Uterus (tissue), 3 donors: ENCODE measurements at regions not wholly inside any gene's neighbourhood (a gene's known extent, or its start where the extent isn't known, plus 50 kb on each side); places are given as distances from the start of the nearest gene placed in this dataset.
"Not testable (repeated sequence)": the region's sequence is repeated elsewhere in the genome, so short reads cannot be mapped to it uniquely, and the experiment has no call there.

Experiments
- DNase-seq, 2 donors: peaks; one replicate each; pipeline ENCODE4 v3.0.0-alpha.2; 2019 to 2020
- H3K27ac ChIP-seq, 2 donors: fragments of 200-600 bp; sonication (generic); 1 replicate in 1 of 2; 2 replicates in 1 of 2; pipeline ENCODE4 v1.5.1; 2016 to 2018
- H3K27me3 ChIP-seq, 2 donors: fragments of 200-600 bp; sonication (generic); one replicate each; pipeline ENCODE4 v1.5.1; 2018 to 2019; ENCODE audit warnings: control low read depth in 1 of 2
- H3K36me3 ChIP-seq, 2 donors: fragments of 200-600 bp; sonication (generic); one replicate each; pipeline ENCODE4 v1.5.1; 2019; ENCODE audit warnings: control low read depth in 1 of 2
- H3K4me1 ChIP-seq, 2 donors: fragments of 200-600 bp; sonication (generic); one replicate each; pipeline ENCODE4 v1.5.1; 2018 to 2019; ENCODE audit warnings: control low read depth in 1 of 2
- H3K4me3 ChIP-seq, 2 donors: fragments of 200-600 bp; sonication (generic); 1 replicate in 1 of 2; 2 replicates in 1 of 2; pipeline ENCODE4 v1.5.1; 2018 to 2019; ENCODE audit warnings: mild to moderate bottlenecking in 1 of 2
- H3K9me3 ChIP-seq, 2 donors: fragments of 200-600 bp; sonication (generic); one replicate each; pipeline ENCODE4 v1.5.1; 2019; ENCODE audit warnings: control low read depth in 1 of 2
- POLR2A ChIP-seq, 2 donors: fragments of 450-650 bp; IDR thresholded peaks; one replicate each; pipeline ENCODE4 v1.6.1; 2016; ENCODE audit warnings: antibody characterized with exemption in 2 of 2, mild to moderate bottlenecking in 1 of 2, moderate library complexity in 1 of 2
- intact Hi-C: fragments of 100-400 bp; cut with DNase I; formaldehyde crosslinking; loops from one replicate; pipeline ENCODE4 v1.15.1; 2023; ENCODE audit warnings: low total_unique reads
- TF ChIP-seq, protein P1 (sequence below), 4 experiments: fragments of 200-600 bp in 2 of 4; fragments of 450-650 bp in 2 of 4; sonication (generic) in 2 of 4; IDR thresholded peaks; one replicate each; pipeline ENCODE4 v1.5.1; 2016 to 2019; ENCODE audit warnings: antibody characterized with exemption in 4 of 4, mild to moderate bottlenecking in 2 of 4, moderate library complexity in 1 of 4
- donor health status: DM: yes; HTN: yes; CAD: no.

DNA sequence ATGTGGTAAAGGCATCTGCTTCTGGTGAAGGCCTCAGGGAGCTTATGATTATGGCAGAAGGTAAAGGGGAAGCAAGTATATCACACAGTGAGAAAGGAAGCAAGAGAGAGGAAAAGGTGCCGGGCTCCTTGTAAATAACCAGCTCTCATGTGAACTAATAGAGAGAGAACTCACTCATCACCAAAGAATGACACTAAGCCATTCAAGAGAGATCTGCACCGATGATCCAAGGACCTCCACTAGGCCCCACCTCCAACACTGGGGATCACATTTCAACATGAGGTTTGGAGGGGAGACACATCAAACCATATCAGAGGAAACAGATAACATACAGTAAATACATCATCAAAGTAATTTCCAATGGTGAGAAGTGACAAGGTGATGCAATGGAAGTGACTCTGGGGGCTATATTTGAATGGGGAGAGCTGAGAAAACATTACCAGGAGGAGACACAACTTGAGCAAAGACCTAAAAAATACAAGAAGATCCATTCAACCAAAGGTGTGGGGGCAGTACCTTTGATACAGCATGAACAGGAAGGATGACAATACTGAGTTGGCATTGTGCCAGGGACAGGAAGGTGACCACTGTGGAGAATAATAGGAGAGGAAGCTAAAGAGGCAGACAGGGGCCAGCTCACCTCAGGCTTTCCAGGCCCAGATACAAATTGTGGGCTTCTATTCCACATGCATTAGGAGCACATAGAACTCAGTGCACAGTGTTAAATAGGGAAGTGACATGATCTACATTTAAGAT, 134.4 kb upstream of the GRIP1 start:
- TF ChIP-seq, protein P1, sequence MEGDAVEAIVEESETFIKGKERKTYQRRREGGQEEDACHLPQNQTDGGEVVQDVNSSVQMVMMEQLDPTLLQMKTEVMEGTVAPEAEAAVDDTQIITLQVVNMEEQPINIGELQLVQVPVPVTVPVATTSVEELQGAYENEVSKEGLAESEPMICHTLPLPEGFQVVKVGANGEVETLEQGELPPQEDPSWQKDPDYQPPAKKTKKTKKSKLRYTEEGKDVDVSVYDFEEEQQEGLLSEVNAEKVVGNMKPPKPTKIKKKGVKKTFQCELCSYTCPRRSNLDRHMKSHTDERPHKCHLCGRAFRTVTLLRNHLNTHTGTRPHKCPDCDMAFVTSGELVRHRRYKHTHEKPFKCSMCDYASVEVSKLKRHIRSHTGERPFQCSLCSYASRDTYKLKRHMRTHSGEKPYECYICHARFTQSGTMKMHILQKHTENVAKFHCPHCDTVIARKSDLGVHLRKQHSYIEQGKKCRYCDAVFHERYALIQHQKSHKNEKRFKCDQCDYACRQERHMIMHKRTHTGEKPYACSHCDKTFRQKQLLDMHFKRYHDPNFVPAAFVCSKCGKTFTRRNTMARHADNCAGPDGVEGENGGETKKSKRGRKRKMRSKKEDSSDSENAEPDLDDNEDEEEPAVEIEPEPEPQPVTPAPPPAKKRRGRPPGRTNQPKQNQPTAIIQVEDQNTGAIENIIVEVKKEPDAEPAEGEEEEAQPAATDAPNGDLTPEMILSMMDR (IDR thresholded peaks at IDR 0.05): no peak
- TF ChIP-seq POLR2A (IDR thresholded peaks at IDR 0.05): no peak
- DNase-seq: no peak
- Histone ChIP-seq H3K4me3 (no peak overlapping the region), H3K36me3 (no peaks in the 10 kb centered on the region), H3K27me3 (no peaks in the 10 kb centered on the region), H3K27ac (no peak overlapping the region), H3K9me3 (no peaks in the 10 kb centered on the region), H3K4me1 (no peaks in the 10 kb centered on the region)
- intact Hi-C loops: no loop called here

DNA sequence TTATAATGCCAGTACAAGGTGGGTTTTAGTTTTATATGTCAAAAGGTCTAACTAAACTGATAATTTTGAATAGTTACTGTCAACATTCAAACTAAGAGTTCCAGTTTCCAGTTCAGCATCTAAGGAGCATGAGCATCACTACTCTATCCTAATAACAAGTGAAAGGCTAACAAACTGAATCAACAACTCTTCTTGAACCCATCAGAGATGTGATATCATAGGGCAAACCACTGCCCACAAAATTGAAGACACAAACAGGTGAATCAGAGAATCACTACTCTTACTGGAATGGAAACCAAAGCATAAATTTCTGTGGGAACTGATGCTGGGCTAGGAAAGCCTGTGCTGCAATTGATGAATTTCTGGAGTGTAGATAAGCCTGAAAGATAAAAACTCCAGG, 140.7 kb upstream of the GRIP1 start:
- H3K4me3 ChIP-seq: no peak overlapping the region
- H3K9me3 ChIP-seq: no peaks in the 10 kb centered on the region
- intact Hi-C loops: no loop called here
- H3K27ac ChIP-seq: no peak overlapping the region
- no peak for DNase-seq
- no peaks in the 10 kb centered on the region for H3K27me3 ChIP-seq
- H3K36me3 ChIP-seq: no peaks in the 10 kb centered on the region
- no peak for TF ChIP-seq POLR2A (IDR thresholded peaks at IDR 0.05)
- TF ChIP-seq, protein P1 (IDR thresholded peaks at IDR 0.05): no peak
- H3K4me1 ChIP-seq: no peaks in the 10 kb centered on the region

DNA sequence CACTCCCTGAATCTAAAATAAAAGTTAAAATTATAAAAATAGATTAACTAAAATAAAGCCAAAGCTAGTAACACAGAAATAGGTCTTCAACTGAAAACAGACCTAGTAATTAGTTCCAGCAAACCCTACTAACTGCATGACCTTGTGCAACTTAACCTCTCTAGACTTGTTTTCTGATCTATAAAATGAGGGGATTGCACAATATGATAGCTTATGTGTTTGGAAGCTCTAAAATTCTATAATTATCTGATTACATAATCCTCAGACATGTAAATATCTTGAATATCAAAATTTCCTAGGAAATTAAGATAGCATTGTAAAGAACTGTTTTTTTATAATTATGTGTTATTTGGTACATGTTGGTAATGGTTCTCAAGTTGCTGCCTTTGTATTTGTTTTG, 144.1 kb upstream of the GRIP1 start:
- no peaks in the 10 kb centered on the region for H3K27me3 ChIP-seq
- no peak for DNase-seq
- no peak overlapping the region for H3K27ac ChIP-seq
- intact Hi-C loops: no loop called here
- H3K9me3 ChIP-seq: no peaks in the 10 kb centered on the region
- no peak overlapping the region for H3K4me3 ChIP-seq
- no peaks in the 10 kb centered on the region for H3K36me3 ChIP-seq
- TF ChIP-seq, protein P1 (IDR thresholded peaks at IDR 0.05): no peak
- TF ChIP-seq POLR2A (IDR thresholded peaks at IDR 0.05): no peak
- H3K4me1 ChIP-seq: no peaks in the 10 kb centered on the region

DNA sequence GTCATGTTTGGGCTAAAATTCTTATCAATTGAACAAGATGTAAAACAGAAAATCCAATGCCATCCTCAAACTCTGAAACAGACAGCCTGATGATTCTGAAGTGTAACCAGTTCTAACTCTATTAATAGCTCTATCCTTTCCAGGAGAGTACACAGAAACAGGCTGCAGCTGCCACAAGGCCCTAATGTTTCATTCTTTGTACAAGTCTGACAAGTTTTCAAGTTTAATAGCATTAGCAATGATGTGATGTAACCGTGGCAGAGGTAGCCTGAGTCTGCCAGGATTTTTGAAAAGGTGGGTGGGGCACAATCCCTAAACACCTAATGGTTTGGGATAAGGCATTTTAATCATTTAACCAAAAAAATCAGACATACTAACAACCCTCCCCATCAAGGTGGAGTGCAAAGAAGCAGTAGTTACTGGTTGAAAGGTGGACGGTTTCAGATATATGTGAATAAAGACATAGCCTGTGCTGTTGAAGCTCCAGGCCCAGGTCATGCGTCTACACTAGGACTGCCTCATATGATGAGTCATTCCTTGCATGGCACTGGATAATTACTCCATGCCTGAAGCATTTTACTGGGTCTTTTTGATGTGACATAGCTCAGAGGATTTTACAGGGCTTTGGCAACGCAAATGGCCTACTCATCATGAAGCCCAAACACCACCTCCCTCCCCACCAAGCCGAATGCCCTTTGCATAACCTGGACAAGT, 145.1 kb upstream of the GRIP1 start:
- H3K4me1 ChIP-seq: no peaks in the 10 kb centered on the region
- no peak overlapping the region for H3K4me3 ChIP-seq
- DNase-seq: no peak
- H3K27ac ChIP-seq: no peak overlapping the region
- TF ChIP-seq, protein P1 (IDR thresholded peaks at IDR 0.05): no peak
- TF ChIP-seq POLR2A (IDR thresholded peaks at IDR 0.05): no peak
- no peaks in the 10 kb centered on the region for H3K9me3 ChIP-seq
- intact Hi-C loops: no loop called here
- H3K27me3 ChIP-seq: no peaks in the 10 kb centered on the region
- no peaks in the 10 kb centered on the region for H3K36me3 ChIP-seq

DNA sequence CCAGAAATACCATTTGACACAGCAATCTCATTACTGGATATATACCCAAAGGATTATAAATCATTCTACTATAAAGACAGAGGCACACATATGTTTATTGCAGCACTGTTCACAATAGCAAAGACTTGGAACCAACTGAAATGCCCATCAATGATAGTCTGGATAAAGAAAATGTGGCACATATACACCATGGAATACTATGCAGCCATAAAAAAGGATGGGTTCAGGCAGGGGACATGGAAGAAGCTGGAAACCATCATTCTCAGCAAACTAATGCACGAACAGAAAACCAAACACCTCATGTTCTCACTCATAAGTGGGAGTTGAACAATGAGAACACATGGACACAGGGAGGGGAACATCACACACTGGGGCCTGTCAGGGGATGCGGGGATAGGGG, 147.0 kb upstream of the GRIP1 start:
- H3K4me3 ChIP-seq, H3K27ac ChIP-seq, H3K4me1 ChIP-seq, H3K27me3 ChIP-seq, H3K9me3 ChIP-seq, DNase-seq, H3K36me3 ChIP-seq, intact Hi-C loops: not testable (repeated sequence)
